ENCODE measurements at regions not wholly inside any gene's neighbourhood (a gene's known extent, or its start where the extent isn't known, plus 50 kb on each side); places are given as distances from the start of the nearest gene placed in this dataset.

GRCh38 chr12:75564852-75565251, 53.4 kb upstream of the KRR1 start:
- Histone ChIP-seq H3K36me3 (ENCODE audit: control insufficient read depth, insufficient read depth, low read length) (no peaks in the 10 kb centered on the region), H3K27me3 (ENCODE audit: control insufficient read depth, insufficient read depth, low read length) (no peaks in the 10 kb centered on the region), H3K4me3 (ENCODE audit: low read depth, low read length) (no peak overlapping the region)
- DNase-seq (ENCODE audit: low read depth) = no peak
- TF ChIP-seq CTCF (IDR thresholded peaks at IDR 0.05; ENCODE audit: insufficient read depth, low read length, poor library complexity, severe bottlenecking) = no peak

GRCh38 chr12:75564398-75564797, 53.0 kb upstream of the KRR1 start:
- Histone ChIP-seq H3K27me3 (ENCODE audit: control insufficient read depth, insufficient read depth, low read length) (no peaks in the 10 kb centered on the region), H3K36me3 (ENCODE audit: control insufficient read depth, insufficient read depth, low read length) (no peaks in the 10 kb centered on the region), H3K4me3 (ENCODE audit: low read depth, low read length) (no peak overlapping the region)
- no peak for DNase-seq (ENCODE audit: low read depth)
- no peak for TF ChIP-seq CTCF (IDR thresholded peaks at IDR 0.05; ENCODE audit: insufficient read depth, low read length, poor library complexity, severe bottlenecking)

GRCh38 chr12:75563351-75563750, 51.9 kb upstream of the KRR1 start:
- no peaks in the 10 kb centered on the region for H3K27me3 ChIP-seq (ENCODE audit: control insufficient read depth, insufficient read depth, low read length)
- no peak for TF ChIP-seq CTCF (IDR thresholded peaks at IDR 0.05; ENCODE audit: insufficient read depth, low read length, poor library complexity, severe bottlenecking)
- no peaks in the 10 kb centered on the region for H3K36me3 ChIP-seq (ENCODE audit: control insufficient read depth, insufficient read depth, low read length)
- DNase-seq (ENCODE audit: low read depth) = no peak
- no peak overlapping the region for H3K4me3 ChIP-seq (ENCODE audit: low read depth, low read length)

- no peak for TF ChIP-seq CTCF (IDR thresholded peaks at IDR 0.05; ENCODE audit: insufficient read depth, low read length, poor library complexity, severe bottlenecking)
- Histone ChIP-seq H3K27me3 (ENCODE audit: control insufficient read depth, insufficient read depth, low read length) (no peaks in the 10 kb centered on the region), H3K4me3 (ENCODE audit: low read depth, low read length) (no peak overlapping the region), H3K36me3 (ENCODE audit: control insufficient read depth, insufficient read depth, low read length) (no peaks in the 10 kb centered on the region)
- no peak for DNase-seq (ENCODE audit: low read depth)
Measured at GRCh38 chr12:75561921-75562320, 50.5 kb upstream of the KRR1 start.

Measured in kidney epithelial cell (primary cell).